Right lobe of liver (tissue), 6 donors: ENCODE measurements at regions not wholly inside any gene's neighbourhood (a gene's known extent, or its start where the extent isn't known, plus 50 kb on each side); places are given as distances from the start of the nearest gene placed in this dataset.
"Not testable (repeated sequence)": the region's sequence is repeated elsewhere in the genome, so short reads cannot be mapped to it uniquely, and the experiment has no call there.

Experiments
- ATAC-seq, 4 donors: fragments of 200-7000 bp; cut with Tn5 transposase; one replicate each; pipeline ENCODE4 v1.9.1; 2020; ENCODE audit warnings: mild to moderate bottlenecking in 4 of 4, moderate library complexity in 4 of 4
- DNase-seq, 3 donors: peaks; one replicate each; pipeline ENCODE4 v3.0.0-alpha.2; 2020
- H3K27ac ChIP-seq, 3 donors: fragments of 200-600 bp; one replicate each; pipeline ENCODE4 v1.8.0; 2022
- H3K27me3 ChIP-seq, 2 donors: fragments of 200-600 bp; one replicate each; pipeline ENCODE4 v1.8.0; 2022
- H3K36me3 ChIP-seq, 4 donors: fragments of 200-600 bp; sonication (generic) in 1 of 4; one replicate each; pipeline versions ENCODE4 v1.5.1 to v1.8.0; 2017 to 2022; ENCODE audit warnings: control low read depth in 1 of 4
- H3K4me1 ChIP-seq, 4 donors: fragments of 200-600 bp; sonication (generic) in 1 of 4; one replicate each; pipeline versions ENCODE4 v1.5.1 to v1.8.0; 2017 to 2022; ENCODE audit warnings: control low read depth in 1 of 4
- H3K4me3 ChIP-seq, 3 donors: fragments of 200-600 bp; one replicate each; pipeline ENCODE4 v1.8.0; 2022
- H3K9me3 ChIP-seq, 4 donors: fragments of 200-600 bp; sonication (generic) in 1 of 4; one replicate each; pipeline versions ENCODE4 v1.5.1 to v1.8.0; 2017 to 2022; ENCODE audit warnings: control low read depth in 1 of 4
- POLR2A ChIP-seq: fragments of 450-650 bp; IDR thresholded peaks from one replicate; pipeline ENCODE4 v1.6.1; 2017; ENCODE audit warnings: antibody characterized with exemption, mild to moderate bottlenecking
- WGBS: methylation state at CpG from one replicate; pipeline ENCODE4 v1.1.6; 2018; ENCODE audit warnings: low coverage, low lambda C conversion rate; ENCODE audit not compliant: insufficient coverage; ENCODE audit errors: missing lambda C conversion rate; 5-methylcytosine and 5-hydroxymethylcytosine counted together
- intact Hi-C, 2 donors: fragments of 100-400 bp; cut with DNase I; formaldehyde crosslinking; loops; one replicate each; pipeline versions ENCODE4 v1.11.2 to v1.14.1; 2022
- TF ChIP-seq, protein P1 (sequence below), 4 donors: fragments of 200-600 bp in 3 of 4; fragments of 450-650 bp in 1 of 4; IDR thresholded peaks; one replicate each; pipeline versions ENCODE4 v1.5.1 to v1.8.0; 2016 to 2022; ENCODE audit warnings: antibody characterized with exemption in 4 of 4, mild to moderate bottlenecking in 2 of 4
- donor health status: DM: no; HTN: yes; CAD: no.
- donor health status: DM: no; HTN: no; CAD: no.
- donor health status: DM: no; HTN: no; CAD: no.
- donor health status: DM: no; HTN: yes; CAD: no.
- donor health status: DM: no; HTN: yes; CAD: no.

DNA sequence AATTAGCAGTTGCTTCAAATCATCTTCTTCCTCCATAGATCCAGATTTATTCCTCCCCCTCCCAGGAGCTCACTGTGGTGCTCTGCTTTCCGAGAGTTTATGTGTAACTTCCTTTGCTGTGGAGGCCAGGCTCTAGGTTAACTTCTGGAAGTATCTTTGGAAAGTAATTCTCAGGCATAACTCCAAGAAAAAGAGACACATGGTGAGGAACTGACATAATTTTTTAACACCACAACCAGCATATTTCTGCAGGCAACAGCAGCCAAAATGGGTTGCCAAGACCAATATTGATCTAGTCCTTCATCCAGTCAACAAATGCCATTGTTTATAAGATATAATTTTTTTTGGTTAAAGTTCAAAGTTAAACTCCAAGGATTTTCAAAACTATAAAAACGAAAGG is 114.5 kb upstream of the RBPJ start:
- WGBS: 4% methylated on average over 2 of the region's 2 CpGs
- H3K9me3 ChIP-seq: no peaks in the 10 kb centered on the region
- H3K4me1 ChIP-seq: peaks cover 0 to 19% (median 6%) of the 10 kb centered on the region in 4 donors
- ATAC-seq: peak in 3 of 4 donors; percentile 33 to 63 (median 53)
- no peak overlapping the region for H3K27ac ChIP-seq
- no peaks in the 10 kb centered on the region for H3K36me3 ChIP-seq
- no peak overlapping the region for H3K4me3 ChIP-seq
- no peak for TF ChIP-seq POLR2A
- no peaks in the 10 kb centered on the region for H3K27me3 ChIP-seq
- intact Hi-C loops: no loop called here
- DNase-seq: no peak

DNA sequence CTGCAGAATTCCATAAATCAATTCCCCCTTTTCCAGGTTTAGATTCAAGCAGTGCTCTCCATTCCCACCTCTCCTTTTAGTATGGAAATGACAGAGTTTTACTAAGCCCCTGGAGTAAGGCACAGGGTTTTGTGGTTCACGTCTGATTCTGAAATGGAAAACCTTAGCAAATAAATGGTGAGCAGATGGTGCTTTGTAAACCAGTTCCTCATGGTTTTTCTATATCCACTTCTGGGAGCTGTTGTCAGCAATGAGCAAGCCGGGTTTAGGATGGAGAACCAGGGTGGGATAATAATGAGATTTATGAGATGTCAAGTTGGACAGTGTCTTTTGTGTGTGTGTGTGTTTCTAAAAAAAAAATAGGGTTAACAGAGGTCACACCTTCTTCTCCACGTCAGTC is 113.8 kb upstream of the RBPJ start:
- 34% methylated on average over 3 of the region's 3 CpGs for WGBS
- Histone ChIP-seq H3K27ac (no peak overlapping the region), H3K4me1 (peaks cover 0 to 19% (median 6%) of the 10 kb centered on the region in 4 donors), H3K9me3 (no peaks in the 10 kb centered on the region), H3K27me3 (no peaks in the 10 kb centered on the region), H3K36me3 (no peaks in the 10 kb centered on the region), H3K4me3 (no peak overlapping the region)
- ATAC-seq (no peak), DNase-seq (no peak)
- TF ChIP-seq, protein P1, sequence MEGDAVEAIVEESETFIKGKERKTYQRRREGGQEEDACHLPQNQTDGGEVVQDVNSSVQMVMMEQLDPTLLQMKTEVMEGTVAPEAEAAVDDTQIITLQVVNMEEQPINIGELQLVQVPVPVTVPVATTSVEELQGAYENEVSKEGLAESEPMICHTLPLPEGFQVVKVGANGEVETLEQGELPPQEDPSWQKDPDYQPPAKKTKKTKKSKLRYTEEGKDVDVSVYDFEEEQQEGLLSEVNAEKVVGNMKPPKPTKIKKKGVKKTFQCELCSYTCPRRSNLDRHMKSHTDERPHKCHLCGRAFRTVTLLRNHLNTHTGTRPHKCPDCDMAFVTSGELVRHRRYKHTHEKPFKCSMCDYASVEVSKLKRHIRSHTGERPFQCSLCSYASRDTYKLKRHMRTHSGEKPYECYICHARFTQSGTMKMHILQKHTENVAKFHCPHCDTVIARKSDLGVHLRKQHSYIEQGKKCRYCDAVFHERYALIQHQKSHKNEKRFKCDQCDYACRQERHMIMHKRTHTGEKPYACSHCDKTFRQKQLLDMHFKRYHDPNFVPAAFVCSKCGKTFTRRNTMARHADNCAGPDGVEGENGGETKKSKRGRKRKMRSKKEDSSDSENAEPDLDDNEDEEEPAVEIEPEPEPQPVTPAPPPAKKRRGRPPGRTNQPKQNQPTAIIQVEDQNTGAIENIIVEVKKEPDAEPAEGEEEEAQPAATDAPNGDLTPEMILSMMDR (IDR thresholded peaks at IDR 0.05): no peak
- no peak for TF ChIP-seq POLR2A
- intact Hi-C loops: no loop called here

DNA sequence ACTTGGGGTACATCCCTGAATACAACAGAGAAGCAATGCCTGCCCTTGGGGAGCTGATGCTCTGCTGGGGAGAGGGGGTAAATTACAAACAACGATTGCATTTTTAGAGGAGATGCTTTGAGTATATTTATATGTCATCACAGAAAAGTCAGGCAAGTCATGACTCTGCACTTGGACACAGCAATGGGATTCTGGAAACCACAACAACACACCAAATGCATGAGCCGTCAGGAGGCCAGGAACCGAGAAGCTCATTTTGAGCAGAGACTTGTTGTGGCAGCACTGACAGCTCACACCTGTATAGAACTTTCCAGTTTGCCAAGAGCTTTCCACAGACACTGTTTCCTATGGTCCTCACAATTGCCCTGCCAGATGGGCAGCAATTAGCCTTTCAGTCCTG is 113.2 kb upstream of the RBPJ start:
- peaks cover 0 to 19% (median 6%) of the 10 kb centered on the region in 4 donors for H3K4me1 ChIP-seq
- WGBS: 80% methylated on average over 2 of the region's 3 CpGs
- ATAC-seq (no peak), DNase-seq (no peak)
- no peak overlapping the region for H3K4me3 ChIP-seq
- no peak overlapping the region for H3K27ac ChIP-seq
- H3K9me3 ChIP-seq: no peaks in the 10 kb centered on the region
- TF ChIP-seq POLR2A: no peak
- TF ChIP-seq, protein P1 (IDR thresholded peaks at IDR 0.05): no peak
- H3K27me3 ChIP-seq: no peaks in the 10 kb centered on the region
- H3K36me3 ChIP-seq: no peaks in the 10 kb centered on the region
- intact Hi-C loops: no loop called here

- Histone ChIP-seq H3K36me3 (no peaks in the 10 kb centered on the region), H3K27ac (no peak overlapping the region), H3K27me3 (no peaks in the 10 kb centered on the region), H3K9me3 (no peaks in the 10 kb centered on the region), H3K4me3 (no peak overlapping the region), H3K4me1 (peaks cover 0 to 19% (median 6%) of the 10 kb centered on the region in 4 donors)
- no peak for TF ChIP-seq POLR2A
- TF ChIP-seq, protein P1 (IDR thresholded peaks at IDR 0.05): no peak
- ATAC-seq: no peak
- 61% methylated on average over 2 of the region's 2 CpGs for WGBS
- DNase-seq: no peak
- intact Hi-C loops: no loop called here
Observed at GRCh38 chr4:26208237-26208994, 112.4 kb upstream of the RBPJ start.

GRCh38 chr4:26209378-26209777 is 111.4 kb upstream of the RBPJ start:
- H3K9me3 ChIP-seq, ATAC-seq, H3K27ac ChIP-seq, intact Hi-C loops, H3K36me3 ChIP-seq, H3K27me3 ChIP-seq, H3K4me3 ChIP-seq, DNase-seq: not testable (repeated sequence)
- peaks cover 0 to 19% (median 6%) of the 10 kb centered on the region in 4 donors for H3K4me1 ChIP-seq
- WGBS: 57% methylated on average over 1 of the region's 1 CpG
